SHP77 treated with DMSO at 0.1 percent for 48 hours (cell line): ENCODE measurements at regions not wholly inside any gene's neighbourhood (a gene's known extent, or its start where the extent isn't known, plus 50 kb on each side); places are given as distances from the start of the nearest gene placed in this dataset.
"Not testable (repeated sequence)": the region's sequence is repeated elsewhere in the genome, so short reads cannot be mapped to it uniquely, and the experiment has no call there.

ENCODE experiments used
- DNase-seq: peaks from one replicate; lab custom pipeline; 2025; lab: John Stamatoyannopoulos, UW

DNA sequence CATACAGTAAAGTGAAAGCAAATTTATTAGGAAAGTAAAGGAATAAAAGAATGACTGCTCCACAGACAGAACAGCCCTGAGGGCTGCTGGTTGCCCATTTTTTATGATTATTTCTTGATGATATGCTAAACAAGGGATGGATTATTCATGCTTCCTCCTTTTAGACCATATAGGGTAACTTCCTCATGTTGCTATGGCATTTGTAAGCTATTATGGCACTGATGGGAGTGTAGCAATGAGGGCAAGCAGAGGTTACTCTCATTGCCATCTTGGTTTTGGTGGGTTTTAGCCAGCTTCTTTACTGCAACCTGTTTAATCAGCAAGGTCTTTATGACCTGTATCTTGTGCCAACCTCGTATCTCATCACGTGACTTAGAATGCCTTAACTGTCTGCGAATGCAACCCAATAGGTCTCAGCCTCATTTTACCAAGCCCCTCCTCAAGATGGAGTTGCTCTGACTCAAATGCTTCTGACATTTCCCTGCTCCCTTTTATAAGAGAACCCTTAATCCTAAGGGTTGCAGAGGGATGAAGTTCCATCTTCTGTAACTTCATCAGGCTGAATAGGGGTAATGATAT is 280.1 kb upstream of the RGS17 start:
- no peak for DNase-seq

DNA sequence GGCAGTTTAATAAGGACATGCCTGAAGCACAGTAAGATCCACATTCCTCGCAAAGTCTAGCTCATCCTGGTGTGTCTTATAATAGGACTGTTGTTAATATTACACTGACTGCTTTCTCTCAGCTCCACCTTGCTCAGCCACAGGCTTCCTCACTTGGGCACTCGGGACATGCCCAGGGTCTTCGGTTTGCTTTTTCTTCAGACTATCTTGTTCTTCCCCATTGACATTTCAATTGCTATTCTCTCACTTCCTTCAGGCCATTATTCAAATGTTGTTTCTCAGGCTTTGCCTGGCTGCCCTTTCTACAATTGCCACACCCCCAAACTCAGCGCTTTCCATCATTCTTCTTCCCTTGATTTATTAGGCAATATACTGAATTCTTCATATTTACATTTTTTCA is 274.8 kb upstream of the RGS17 start:
- DNase-seq: no peak

DNA sequence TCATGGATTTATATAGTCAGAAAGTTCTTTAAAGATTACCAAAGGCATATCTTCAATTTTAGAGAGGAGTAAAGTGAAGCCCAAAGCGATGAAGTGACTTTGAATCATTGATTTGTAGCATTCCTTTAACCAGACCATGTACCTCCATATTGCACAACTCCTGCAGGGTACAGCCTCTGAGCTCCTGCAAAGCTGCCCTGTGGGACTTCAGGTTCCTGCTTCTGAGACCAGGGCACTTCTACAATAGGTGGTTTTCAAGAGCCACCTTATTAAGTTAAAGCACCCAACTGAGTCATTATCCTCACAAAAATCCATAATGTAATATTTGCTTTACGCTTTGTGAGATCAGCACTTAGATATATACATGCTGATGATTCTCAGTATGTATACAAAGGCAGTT is 270.7 kb upstream of the RGS17 start:
- DNase-seq: no peak

DNA sequence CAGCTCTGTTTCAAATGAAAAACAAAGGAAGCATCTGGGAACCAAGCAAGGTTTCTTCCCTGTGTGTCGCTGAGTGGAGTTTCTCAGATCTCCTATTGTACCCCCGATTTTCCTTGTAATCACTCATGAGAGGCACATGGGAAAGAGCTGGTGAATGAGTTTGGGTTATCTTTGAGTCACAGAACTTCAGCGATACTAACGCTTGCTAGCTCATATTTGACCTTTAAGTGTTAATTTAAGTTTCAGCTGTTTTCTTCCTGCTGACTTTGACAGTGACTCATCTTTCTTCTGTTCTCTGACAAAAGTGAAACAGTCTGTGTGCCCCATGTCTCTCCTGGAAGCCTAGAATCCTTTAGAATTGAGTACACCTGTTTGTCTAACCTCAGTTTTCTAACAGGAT is 261.1 kb upstream of the RGS17 start:
- no peak for DNase-seq

DNA sequence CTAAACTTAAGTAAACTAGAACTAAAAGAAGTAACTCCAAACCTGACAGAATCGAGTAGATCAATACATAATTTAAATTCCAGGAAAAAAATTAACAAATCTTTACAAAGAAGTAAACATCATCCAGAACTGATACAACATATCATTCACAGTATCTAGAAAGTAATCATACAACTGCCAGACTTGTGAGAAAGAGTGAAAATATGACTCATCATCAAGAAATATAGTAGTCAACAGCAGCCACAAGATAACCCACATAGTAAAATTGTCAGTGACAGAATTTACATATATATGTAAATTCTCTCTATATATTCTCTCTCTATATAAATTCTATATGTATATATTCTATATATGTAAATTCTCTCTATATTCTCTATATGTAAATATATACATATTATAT is 242.8 kb upstream of the RGS17 start:
- no peak for DNase-seq

DNA sequence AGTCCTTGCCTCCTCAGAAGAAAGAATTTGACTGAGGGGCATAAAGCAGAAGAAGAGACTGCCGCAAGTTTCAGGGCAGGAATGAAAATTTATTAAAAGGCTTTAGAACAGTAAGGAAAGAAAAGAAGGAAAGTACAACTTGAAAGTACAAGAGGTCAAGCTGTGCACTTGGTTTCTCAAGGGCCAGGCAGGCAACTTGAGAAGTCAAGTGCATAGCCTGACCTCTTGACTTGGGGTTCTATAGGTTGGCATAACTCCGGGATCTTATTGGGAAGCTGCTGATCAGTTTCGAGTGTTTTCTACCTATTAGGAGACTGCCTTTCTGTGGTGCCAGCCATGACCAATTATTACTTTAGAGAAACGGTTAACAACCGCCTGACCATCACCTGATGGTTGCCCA is 237.0 kb upstream of the RGS17 start:
- DNase-seq: no peak

DNA sequence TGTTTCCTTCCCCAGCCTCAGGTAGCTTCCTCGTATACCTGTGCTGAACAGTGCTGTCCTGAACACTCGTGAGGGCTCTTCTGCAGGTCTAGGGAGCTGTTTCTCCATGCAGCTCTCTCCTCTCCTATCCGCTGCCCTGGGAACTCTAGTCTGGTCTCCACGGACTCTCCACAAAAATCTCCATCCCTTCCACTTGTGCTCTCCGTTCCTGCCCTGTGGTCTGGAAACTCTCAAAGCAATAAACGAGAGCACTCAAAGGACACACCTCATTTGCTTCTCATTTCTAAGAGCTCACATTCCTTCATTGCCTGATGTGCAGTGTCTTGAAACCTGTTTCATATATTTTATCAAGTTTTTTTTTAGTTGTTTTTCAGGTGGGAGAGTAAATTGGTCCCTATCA is 235.9 kb upstream of the RGS17 start:
- no peak for DNase-seq

DNA sequence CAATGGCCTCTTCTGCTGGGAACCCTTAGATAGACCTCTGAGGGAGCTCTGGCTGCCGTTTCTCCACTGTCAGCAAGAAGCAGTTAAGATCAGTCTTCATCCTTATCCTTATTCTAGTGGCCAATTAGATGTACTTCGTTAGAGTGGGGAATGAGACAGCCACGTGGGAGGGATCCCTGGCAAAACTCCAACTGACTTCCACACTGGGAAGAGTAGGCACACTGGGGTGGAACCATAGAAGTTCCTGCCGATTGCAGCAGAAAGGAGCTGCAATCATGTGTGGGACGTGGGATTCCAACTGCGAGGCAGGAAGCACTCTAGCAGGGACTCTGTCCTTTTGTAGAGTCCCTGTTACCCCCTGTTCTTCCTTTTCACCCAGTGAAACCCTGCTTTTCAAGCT is 226.3 kb upstream of the RGS17 start:
- no peak for DNase-seq

DNA sequence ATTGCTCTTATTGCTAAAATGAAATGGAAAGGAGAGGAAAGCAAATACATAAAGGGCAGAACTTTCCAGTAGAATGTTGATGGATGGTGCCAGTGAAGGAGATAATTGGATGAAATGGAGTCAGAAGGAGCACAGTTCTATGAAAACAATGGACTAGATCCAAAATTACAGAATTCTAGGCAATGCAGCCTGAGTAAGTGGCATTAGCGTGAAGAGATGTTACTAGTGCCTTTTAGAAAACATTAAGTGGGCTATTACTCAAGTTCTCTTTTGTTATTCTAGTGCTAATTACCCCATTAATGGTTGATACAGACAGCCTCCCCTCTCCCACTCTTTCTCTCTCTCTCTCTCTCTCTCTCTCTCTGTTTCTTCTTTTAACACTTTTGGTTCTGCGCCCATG is 209.5 kb upstream of the RGS17 start:
- DNase-seq: no peak

DNA sequence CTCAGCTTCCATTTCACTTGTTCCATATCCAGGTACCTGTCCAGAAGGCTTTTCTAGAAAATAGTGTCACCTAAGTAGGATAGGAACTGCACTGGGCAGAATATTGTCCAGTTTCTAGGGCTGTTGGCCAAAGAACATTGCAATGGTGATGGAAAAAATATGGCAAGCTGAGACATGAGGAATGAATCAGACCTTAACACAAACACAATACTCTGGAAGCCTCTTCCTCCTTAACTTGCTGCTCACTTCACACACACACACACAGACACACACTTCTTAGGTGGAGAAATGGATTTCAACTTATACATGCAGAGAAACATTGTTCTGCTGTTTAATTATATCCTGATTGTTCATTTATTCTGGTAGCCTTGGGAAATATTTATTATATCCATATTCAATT is 203.0 kb upstream of the RGS17 start:
- DNase-seq: no peak

DNA sequence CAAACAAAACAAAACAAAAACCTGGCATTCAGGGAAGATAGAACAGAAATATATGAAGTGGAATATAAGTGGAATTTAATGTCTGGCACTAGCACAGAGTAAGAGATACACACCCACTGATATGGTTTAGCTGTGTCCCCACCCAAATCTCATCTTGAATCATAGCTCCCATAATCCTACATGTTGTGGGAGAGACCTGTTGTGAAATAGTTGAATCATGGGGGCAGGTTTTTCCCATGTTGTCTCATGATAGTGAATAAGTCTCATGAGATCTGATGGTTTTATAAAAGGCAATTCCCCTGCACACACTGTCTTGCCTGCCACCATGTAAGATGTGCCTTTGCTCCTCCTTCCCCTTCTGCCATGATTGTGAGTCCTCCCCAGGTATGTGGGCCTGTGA is 200.1 kb upstream of the RGS17 start:
- DNase-seq: not testable (repeated sequence)

DNA sequence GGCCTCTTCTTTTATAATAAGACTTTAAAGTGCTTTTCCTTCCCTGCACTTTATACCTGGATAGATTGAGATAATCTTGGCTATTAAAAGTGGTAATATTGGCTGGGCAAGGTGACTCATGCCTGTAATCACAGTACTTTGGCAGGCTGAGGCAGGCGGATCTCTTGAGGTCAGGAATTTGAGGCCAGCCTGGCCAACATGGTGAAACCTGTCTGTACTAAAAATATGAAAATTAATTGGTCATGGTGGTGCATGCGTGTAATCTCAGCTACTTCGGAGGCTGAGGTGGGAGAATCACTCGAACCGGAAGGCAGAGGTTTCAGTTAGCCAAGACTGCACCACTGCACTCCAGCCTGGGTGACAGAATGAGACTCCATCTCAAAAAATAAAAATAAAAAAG is 197.1 kb upstream of the RGS17 start:
- no peak for DNase-seq

DNA sequence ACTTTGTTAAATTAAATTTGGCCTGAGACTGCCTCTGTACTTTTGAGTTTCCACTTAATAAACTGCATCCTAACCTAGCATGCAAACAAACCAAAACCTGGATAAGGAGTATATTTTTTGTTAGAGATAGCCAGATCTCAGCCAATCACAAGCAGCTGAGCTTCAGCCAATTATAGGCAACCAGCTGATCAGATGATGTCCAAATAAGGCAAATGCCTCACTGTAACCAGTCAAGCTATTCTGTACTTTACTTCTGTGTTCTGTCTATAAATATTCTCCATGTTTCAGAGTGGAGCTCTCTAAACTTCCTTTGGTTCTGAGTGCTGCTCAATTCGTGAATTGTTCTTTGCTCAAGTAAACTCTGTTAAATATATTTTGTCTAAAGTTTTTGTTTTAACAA is 194.6 kb upstream of the RGS17 start:
- no peak for DNase-seq

DNA sequence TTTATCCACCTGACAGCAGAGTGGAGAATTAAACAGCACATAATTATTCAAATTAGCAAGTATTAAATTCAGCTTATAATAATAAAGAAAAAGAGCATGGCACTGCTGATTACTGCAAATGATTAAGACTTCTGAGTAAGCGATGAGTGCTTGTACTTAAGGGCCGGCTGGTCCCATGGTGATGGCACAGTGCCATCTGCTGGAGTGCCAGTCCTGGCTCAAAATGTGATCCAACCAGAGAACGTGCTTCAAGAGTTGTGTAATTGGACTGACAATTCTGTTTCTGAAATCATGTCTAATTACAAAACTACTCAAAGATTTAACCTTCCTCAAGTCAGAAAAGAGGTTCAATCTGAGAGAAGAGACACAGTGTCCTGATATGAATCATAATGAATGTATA is 181.6 kb upstream of the RGS17 start:
- DNase-seq: peak; percentile 47

DNA sequence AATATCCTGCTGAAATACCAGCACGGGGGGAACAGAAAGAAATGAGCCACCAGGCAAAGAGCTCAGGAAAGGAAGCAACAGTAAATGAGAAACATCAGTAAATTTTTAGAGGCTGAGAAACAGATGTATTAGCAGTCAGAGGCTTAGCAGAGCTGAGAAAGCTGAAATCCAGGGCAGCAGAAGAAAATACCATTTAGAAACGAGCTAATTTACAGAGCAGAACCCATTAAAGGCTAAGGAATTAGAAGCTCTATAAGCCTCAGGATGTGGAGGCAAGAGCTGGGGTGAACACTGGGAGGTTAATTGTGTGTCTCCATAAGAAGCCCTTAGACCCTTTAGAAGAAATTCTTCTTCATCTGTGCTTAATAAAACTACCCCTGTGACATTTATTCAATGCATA is 178.6 kb upstream of the RGS17 start:
- no peak for DNase-seq

DNA sequence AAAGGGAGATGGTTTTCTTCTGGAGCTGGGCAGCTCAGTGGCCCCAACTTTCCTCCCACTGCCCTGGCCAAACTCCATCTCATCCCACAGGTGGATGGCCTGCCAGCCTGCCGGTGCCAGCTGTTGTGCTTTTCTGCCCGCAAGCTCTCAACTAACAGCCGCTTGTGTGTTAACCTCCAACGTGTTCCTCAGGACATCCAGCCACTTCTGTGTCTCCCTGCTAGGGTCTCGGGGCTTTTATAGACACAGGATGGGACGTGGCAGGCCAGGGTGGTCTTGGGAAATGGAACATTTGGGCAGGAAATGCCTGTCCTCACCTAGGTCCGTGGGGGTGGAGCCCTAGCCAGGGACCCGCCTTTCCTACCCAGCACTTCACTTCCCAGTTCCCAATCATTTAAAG is 171.1 kb upstream of the RGS17 start:
- DNase-seq: no peak

DNA sequence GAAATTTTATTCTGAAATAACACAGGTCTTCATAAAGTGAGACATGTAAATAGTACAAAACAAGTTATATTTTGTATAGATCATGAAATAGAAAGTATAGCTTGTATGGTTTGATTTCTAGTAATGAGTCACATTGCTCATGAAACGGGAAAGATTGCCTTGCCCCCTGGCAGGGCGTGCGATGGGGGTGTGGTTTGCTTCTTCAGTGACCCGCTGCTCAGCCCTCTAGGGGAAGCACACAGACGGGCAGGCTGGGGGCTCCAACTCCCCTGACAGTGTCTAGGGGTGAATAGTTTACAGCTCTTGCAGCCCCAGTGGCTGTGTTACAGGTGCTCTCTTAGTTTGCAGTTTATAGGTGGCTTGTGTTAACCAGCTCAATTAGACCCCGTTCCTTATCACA is 170.5 kb upstream of the RGS17 start:
- no peak for DNase-seq

DNA sequence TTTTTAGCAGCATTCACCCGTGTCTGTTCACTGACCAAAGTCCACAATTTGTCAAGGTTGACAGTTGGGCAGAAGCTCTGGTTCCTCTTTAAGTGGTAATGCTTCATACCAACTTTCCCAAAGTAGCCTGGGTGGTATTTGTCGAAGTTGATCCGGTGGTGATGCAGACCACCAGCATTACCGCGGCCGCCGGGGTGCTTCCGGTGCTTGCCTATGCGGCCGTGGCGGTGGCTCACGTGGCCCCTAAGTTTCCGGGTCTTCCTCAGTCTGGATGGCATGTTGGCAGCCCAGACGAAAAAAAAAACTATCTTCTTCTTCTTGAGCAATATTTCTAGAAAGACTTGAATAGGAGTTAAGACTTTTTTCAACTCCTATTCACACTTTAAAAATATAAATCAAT is 151.4 kb upstream of the RGS17 start:
- DNase-seq: not testable (repeated sequence)

DNA sequence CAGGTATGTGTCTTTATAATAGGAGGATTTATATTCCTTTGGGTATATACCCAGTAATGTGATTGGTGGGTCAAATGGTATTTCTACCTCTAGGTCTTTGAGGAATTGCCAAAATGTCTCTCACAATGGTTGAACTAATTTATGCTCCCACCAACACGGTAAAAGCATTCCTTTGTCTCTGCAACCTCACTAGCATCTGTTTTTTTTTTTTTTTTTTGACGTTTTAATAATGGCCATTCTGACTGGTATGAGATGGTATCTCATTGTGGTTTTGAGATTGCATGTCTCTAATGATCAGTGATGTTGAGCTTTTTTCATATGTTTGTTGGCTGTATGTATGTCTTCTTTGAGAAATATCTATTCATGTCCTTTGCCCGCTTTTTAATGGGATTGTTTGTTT is 144.9 kb upstream of the RGS17 start:
- no peak for DNase-seq

DNA sequence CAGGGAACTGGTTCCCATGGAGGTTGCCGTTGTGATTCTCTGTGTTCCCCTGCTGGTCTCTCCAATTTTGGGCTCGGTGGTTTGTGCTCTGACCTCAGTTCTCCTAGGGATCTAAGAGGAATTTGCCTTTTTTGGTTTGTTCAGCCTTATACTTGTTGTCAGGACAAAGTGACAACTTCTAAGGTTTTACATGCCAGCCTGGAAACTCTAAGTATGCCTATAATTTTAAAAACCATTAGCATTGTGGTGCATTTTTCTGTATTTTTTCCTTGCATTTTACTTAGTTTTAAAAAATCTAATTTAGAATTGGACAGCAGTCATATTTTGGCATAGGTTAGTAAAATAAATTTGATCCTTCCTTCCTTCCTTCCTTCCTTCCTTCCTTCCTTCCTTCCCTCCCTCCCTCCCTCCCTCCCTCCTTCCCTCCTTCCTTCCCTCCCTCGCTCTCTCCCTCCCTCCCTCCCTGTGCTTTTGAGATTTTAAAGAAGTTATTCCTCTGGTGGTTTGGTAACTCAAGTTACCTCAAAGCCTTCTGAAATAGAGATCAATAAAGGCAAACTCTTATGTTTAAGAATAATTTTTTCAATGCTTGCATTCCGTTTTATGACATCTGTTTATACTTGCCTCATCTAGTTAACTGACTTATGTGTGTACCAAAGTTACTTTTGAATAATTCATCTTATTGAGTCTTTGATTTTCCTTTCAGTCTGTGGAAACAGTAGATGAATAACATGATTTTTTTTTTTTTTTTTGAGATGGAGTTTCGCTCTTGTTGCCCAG is 141.3 kb upstream of the RGS17 start:
- DNase-seq: no peak

DNA sequence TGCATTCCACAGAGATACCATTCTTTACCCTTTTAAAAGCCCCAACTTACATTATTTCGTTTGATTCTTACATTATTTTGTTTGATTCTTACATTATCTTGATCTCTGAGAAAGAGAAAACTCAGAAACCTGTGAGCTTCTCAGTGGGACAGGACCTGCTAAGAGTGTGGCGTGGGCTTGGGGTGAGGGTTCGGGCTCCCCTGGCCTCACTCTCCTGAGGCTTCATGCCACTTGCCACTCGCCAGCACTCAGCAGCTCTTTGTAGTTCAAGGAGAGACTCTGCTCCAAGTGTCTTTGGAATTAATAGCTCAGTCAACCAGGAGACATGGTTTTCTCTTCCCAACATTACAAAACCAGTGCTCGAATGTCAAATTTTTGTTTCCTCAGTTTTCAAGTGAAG is 132.4 kb upstream of the RGS17 start:
- no peak for DNase-seq

DNA sequence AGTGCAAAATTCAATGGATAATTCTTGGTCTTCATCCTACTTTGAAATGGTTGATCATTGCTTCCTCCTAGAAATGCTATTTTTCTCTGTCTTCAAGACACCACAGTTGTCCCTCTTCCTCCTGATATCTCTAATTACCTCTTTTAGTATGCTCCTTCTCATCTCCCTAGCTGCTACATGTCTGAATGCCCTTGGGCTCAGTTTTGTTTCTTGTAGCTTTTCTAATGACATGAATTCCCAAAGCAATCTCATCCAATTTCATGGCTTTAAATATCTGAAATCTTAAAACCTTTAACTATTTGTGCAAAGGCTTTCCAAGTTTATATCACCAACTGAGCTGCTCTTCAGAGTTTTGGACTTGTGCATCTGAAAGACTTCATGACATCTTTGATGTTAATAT is 120.2 kb upstream of the RGS17 start:
- DNase-seq: no peak

DNA sequence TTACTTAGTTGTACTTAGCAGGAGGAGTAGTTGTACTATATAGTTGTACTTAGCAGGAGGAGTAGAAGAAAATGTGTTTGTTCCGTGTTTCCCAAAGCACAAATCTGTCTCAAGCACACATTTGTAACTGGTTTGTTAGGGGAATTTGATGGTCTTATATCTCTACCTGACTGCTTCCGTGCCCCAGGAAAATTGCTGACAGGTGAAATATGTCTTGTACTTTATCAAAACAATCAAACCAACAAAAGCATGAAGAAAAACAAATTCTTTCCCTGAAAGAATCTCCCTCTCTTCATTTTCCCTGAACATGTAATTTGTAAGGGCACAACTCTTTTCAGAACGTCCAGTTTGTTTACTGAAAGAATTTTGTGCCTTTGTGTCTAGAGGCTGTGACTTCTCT is 106.6 kb upstream of the RGS17 start:
- DNase-seq: no peak

DNA sequence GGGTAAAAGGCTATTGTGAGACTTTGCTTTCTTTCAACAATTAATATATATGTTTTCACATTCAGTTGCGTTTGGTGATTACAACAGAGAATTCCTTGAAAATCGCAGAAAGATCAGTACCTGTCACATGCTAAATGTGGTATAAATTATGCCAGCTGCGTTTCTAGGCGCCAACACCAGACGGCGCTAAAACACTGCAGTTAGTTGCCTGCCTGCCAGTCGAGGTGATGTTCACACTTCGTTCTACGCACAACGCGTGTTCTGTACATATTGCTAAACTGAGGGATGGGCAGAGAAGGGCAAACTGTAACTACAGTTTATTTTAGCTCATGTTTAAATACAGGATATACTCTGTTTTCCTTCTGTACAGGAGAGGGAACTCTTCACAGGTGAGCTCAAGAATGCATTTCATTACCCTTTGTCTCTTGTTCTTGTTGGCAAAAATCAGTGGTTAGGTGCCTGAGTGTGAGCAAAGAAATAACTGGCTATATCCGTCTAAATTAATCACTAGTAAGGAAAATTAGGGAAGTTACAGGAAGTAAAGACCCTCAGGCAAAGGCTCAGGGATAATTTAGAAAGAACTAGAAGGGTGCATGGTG is 100.1 kb upstream of the RGS17 start:
- peak; percentile 45 for DNase-seq
